SK-N-SH (cell line): ENCODE measurements at regions not wholly inside any gene's neighbourhood (a gene's known extent, or its start where the extent isn't known, plus 50 kb on each side); places are given as distances from the start of the nearest gene placed in this dataset.

ENCODE experiments used
- MAX ChIP-seq: IDR thresholded peaks from 2 replicates; pipeline ENCODE4 v1.4.0; 2012; ENCODE audit warnings: low read depth
- POLR2AphosphoS5 ChIP-seq: IDR thresholded peaks from 2 replicates; pipeline ENCODE4 v1.6.1; 2012; ENCODE audit warnings: low read depth, low read length
- RFX5 ChIP-seq: IDR thresholded peaks from 2 replicates; pipeline ENCODE4 v1.6.1; 2012; ENCODE audit warnings: mild to moderate bottlenecking, improper control_type of control experiment, low read length
- SMC3 ChIP-seq: IDR thresholded peaks from 2 replicates; pipeline ENCODE4 v1.6.1; 2012; ENCODE audit warnings: low read depth, low read length, improper control_type of control experiment
- TAF1 ChIP-seq: IDR thresholded peaks from 2 replicates; pipeline ENCODE4 v1.6.1; 2012; ENCODE audit warnings: low read depth, mild to moderate bottlenecking, low read length, moderate library complexity, borderline replicate concordance
- USF2 ChIP-seq: fragments of 150-350 bp; IDR thresholded peaks from 2 replicates; pipeline ENCODE4 v1.6.1; 2017; ENCODE audit warnings: antibody characterized with exemption, low read length, low read depth, borderline replicate concordance
- YY1 ChIP-seq: IDR thresholded peaks from 2 replicates; pipeline ENCODE4 v1.4.0; 2012; ENCODE audit warnings: low read depth, mild to moderate bottlenecking
- TF ChIP-seq, protein P1 (sequence below): fragments of 200-600 bp; sonication (generic); IDR thresholded peaks from 2 replicates; pipeline ENCODE4 v1.6.1; 2017; ENCODE audit warnings: antibody characterized with exemption, mild to moderate bottlenecking, moderate library complexity
- TF ChIP-seq, protein P2 (sequence below): IDR thresholded peaks from 2 replicates; pipeline ENCODE4 v1.6.1; 2012; ENCODE audit warnings: mild to moderate bottlenecking, low read depth, low read length, moderate library complexity
- TF ChIP-seq, protein P3 (sequence below): IDR thresholded peaks from 2 replicates; pipeline ENCODE4 v1.4.0; 2012; ENCODE audit warnings: low read depth, borderline replicate concordance

- TF ChIP-seq, protein P1, sequence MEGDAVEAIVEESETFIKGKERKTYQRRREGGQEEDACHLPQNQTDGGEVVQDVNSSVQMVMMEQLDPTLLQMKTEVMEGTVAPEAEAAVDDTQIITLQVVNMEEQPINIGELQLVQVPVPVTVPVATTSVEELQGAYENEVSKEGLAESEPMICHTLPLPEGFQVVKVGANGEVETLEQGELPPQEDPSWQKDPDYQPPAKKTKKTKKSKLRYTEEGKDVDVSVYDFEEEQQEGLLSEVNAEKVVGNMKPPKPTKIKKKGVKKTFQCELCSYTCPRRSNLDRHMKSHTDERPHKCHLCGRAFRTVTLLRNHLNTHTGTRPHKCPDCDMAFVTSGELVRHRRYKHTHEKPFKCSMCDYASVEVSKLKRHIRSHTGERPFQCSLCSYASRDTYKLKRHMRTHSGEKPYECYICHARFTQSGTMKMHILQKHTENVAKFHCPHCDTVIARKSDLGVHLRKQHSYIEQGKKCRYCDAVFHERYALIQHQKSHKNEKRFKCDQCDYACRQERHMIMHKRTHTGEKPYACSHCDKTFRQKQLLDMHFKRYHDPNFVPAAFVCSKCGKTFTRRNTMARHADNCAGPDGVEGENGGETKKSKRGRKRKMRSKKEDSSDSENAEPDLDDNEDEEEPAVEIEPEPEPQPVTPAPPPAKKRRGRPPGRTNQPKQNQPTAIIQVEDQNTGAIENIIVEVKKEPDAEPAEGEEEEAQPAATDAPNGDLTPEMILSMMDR: no peak
- TF ChIP-seq, protein P2, sequence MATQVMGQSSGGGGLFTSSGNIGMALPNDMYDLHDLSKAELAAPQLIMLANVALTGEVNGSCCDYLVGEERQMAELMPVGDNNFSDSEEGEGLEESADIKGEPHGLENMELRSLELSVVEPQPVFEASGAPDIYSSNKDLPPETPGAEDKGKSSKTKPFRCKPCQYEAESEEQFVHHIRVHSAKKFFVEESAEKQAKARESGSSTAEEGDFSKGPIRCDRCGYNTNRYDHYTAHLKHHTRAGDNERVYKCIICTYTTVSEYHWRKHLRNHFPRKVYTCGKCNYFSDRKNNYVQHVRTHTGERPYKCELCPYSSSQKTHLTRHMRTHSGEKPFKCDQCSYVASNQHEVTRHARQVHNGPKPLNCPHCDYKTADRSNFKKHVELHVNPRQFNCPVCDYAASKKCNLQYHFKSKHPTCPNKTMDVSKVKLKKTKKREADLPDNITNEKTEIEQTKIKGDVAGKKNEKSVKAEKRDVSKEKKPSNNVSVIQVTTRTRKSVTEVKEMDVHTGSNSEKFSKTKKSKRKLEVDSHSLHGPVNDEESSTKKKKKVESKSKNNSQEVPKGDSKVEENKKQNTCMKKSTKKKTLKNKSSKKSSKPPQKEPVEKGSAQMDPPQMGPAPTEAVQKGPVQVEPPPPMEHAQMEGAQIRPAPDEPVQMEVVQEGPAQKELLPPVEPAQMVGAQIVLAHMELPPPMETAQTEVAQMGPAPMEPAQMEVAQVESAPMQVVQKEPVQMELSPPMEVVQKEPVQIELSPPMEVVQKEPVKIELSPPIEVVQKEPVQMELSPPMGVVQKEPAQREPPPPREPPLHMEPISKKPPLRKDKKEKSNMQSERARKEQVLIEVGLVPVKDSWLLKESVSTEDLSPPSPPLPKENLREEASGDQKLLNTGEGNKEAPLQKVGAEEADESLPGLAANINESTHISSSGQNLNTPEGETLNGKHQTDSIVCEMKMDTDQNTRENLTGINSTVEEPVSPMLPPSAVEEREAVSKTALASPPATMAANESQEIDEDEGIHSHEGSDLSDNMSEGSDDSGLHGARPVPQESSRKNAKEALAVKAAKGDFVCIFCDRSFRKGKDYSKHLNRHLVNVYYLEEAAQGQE: no peak
- TF ChIP-seq TAF1: no peak
- TF ChIP-seq RFX5: no peak
- no peak for TF ChIP-seq SMC3
- no peak for TF ChIP-seq YY1
- no peak for TF ChIP-seq USF2
- no peak for TF ChIP-seq POLR2AphosphoS5
- TF ChIP-seq, protein P3, sequence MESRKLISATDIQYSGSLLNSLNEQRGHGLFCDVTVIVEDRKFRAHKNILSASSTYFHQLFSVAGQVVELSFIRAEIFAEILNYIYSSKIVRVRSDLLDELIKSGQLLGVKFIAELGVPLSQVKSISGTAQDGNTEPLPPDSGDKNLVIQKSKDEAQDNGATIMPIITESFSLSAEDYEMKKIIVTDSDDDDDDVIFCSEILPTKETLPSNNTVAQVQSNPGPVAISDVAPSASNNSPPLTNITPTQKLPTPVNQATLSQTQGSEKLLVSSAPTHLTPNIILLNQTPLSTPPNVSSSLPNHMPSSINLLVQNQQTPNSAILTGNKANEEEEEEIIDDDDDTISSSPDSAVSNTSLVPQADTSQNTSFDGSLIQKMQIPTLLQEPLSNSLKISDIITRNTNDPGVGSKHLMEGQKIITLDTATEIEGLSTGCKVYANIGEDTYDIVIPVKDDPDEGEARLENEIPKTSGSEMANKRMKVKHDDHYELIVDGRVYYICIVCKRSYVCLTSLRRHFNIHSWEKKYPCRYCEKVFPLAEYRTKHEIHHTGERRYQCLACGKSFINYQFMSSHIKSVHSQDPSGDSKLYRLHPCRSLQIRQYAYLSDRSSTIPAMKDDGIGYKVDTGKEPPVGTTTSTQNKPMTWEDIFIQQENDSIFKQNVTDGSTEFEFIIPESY: no peak
- no peak for TF ChIP-seq MAX
Measured at GRCh38 chr18:30597202-30597601, 445.3 kb downstream of the DSC3 start.
